ENCODE measurements at regions not wholly inside any gene's neighbourhood (a gene's known extent, or its start where the extent isn't known, plus 50 kb on each side); places are given as distances from the start of the nearest gene placed in this dataset.

DNA sequence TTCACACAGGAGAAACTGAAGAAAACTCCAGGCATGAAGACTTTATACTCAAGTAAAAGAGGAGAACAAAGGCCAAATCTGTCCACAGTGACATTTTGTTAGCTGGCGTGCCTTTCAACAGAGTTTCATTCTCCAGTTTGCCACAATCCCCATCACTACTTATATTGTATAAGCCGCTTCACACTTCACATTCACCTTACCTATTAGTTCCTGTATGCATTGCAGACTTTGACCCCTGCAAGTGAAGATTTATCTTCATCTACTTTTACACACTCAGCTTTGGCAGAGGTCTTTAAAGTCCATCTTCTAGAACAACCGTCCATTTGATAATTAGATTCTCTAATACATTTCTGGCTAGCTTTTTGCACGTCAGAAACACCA lies 56.8 kb upstream of the TANK start:
- H3K4me1 ChIP-seq = peaks cover 0 to 5% of the 10 kb centered on the region in 2 donors
- no peak overlapping the region for H3K27ac ChIP-seq
- no peaks in the 10 kb centered on the region for H3K9me3 ChIP-seq
- no peak overlapping the region for H3K4me3 ChIP-seq
- DNase-seq (no peak), ATAC-seq (no peak)
- H3K36me3 ChIP-seq = no peaks in the 10 kb centered on the region
- intact Hi-C loops (cut with DNase I) = no loop called here
- TF ChIP-seq, protein P1, sequence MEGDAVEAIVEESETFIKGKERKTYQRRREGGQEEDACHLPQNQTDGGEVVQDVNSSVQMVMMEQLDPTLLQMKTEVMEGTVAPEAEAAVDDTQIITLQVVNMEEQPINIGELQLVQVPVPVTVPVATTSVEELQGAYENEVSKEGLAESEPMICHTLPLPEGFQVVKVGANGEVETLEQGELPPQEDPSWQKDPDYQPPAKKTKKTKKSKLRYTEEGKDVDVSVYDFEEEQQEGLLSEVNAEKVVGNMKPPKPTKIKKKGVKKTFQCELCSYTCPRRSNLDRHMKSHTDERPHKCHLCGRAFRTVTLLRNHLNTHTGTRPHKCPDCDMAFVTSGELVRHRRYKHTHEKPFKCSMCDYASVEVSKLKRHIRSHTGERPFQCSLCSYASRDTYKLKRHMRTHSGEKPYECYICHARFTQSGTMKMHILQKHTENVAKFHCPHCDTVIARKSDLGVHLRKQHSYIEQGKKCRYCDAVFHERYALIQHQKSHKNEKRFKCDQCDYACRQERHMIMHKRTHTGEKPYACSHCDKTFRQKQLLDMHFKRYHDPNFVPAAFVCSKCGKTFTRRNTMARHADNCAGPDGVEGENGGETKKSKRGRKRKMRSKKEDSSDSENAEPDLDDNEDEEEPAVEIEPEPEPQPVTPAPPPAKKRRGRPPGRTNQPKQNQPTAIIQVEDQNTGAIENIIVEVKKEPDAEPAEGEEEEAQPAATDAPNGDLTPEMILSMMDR (IDR thresholded peaks at IDR 0.05) = no peak
- no peaks in the 10 kb centered on the region for H3K27me3 ChIP-seq

DNA sequence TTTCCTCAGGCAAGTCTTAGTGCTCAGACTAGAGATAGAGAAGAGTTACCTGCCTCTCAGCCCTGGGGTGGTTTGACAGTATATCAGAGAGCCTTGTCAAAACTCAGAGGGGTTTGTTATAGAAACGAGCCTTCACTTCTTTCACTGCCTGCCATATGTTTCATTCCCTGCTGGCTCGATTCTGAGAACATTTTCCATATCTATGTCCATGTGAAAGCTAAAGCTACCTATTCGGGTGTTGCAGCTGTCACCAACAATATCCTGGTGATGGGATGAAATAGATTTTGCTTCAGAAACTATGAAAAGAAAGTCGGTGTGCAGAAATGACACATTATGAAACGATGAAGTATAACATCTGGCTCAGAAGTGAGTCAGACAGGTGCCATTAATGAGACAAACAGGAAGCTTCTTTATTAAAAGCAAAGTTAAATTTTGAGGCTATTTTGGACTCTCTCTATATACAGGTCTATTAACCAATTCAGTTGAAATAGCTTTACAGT lies 56.1 kb upstream of the TANK start:
- Histone ChIP-seq H3K4me3 (no peak overlapping the region), H3K36me3 (no peaks in the 10 kb centered on the region), H3K27me3 (no peaks in the 10 kb centered on the region), H3K9me3 (no peaks in the 10 kb centered on the region), H3K4me1 (peaks cover 0 to 5% of the 10 kb centered on the region in 2 donors), H3K27ac (no peak overlapping the region)
- intact Hi-C loops (cut with DNase I) = no loop called here
- TF ChIP-seq, protein P1 (IDR thresholded peaks at IDR 0.05) = no peak
- ATAC-seq = no peak
- DNase-seq = no peak

DNA sequence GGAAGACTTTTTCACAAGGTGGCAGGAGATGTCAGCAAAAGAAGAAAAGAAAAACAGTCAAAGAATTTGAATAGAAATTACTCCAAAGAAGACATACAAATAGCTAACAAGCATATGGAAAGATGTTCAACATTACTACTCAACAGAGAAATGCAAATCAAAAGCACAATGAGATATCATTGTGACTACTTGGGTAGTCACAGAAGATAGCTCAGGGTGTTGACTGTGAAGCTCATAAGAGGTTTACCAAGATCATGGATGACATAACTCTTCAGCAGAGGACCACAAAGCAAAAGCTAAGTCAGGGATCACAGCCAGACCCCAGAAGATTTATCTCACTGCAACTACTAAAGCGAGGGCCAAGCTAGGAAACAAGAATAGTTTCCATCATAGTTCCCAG lies 53.0 kb upstream of the TANK start:
- no peak overlapping the region for H3K4me3 ChIP-seq
- ATAC-seq = no peak
- no peaks in the 10 kb centered on the region for H3K9me3 ChIP-seq
- DNase-seq = no peak
- H3K27ac ChIP-seq = no peak overlapping the region
- no peaks in the 10 kb centered on the region for H3K27me3 ChIP-seq
- intact Hi-C loops (cut with DNase I) = no loop called here
- TF ChIP-seq, protein P1 (IDR thresholded peaks at IDR 0.05) = no peak
- H3K36me3 ChIP-seq = no peaks in the 10 kb centered on the region
- H3K4me1 ChIP-seq = peaks cover 0 to 5% of the 10 kb centered on the region in 2 donors
